ENCODE measurements at regions not wholly inside any gene's neighbourhood (a gene's known extent, or its start where the extent isn't known, plus 50 kb on each side); places are given as distances from the start of the nearest gene placed in this dataset.
"Not testable (repeated sequence)": the region's sequence is repeated elsewhere in the genome, so short reads cannot be mapped to it uniquely, and the experiment has no call there.

DNA sequence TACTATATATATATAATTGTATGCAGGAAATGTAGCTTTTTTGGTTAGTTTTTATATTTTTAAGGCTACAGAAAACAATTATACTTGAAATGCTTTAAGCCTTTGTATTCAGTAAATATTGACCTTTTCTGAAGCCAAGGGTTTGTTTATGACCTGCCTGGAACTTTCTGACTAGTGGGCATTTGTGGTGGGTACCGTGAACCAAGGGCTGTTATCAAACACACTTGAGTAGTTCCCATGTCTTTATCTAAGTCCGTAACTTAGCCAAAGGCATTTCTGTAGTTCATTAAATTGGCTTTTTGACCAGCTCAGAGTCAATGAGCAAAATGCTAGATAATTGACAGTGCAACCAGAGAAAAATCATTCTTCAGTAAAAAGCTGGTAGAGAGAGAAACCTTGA lies 1444.2 kb upstream of the SLC10A2 start:
- H3K9me3 ChIP-seq (ENCODE audit: low read length), result no peaks in the 10 kb centered on the region
- H3K4me2 ChIP-seq (ENCODE audit: low read length), result no peak overlapping the region
- DNase-seq (no peak), ATAC-seq (no peak)
- POLR2A ChIA-PET (ENCODE audit: unreplicated experiment), result no interaction called here
- no peak overlapping the region for H3K9ac ChIP-seq (ENCODE audit: low read length)
- CTCF ChIA-PET, result no interaction called here
- no peaks in the 10 kb centered on the region for H3F3A ChIP-seq (ENCODE audit: low read length, unreplicated experiment)
- H3K9me2 ChIP-seq (replicated peaks; ENCODE audit: low read length), result no peaks in the 10 kb centered on the region
- no TSS peak for BruUV-seq (replicated peaks)
- H4K20me1 ChIP-seq (ENCODE audit: low read length), result no peaks in the 10 kb centered on the region
- H3K36me3 ChIP-seq (ENCODE audit: low read depth, low read length), result no peaks in the 10 kb centered on the region
- no peak overlapping the region for H3K4me3 ChIP-seq (ENCODE audit: low read length)
- no peaks in the 10 kb centered on the region for H3K79me2 ChIP-seq (ENCODE audit: low read length)
- intact Hi-C loops (cut with micrococcal nuclease), result no loop called here
- H3K4me1 ChIP-seq (ENCODE audit: insufficient read depth, low read length), result no peaks in the 10 kb centered on the region
- H2AFZ ChIP-seq (ENCODE audit: low read length), result no peak overlapping the region
- H3K27ac ChIP-seq (ENCODE audit: low read length), result no peak overlapping the region
- TF ChIP-seq EZH2phosphoT487 (IDR thresholded peaks at IDR 0.05; ENCODE audit: borderline replicate concordance, low read length), result no peak
- TF ChIP-seq CTCF (conservative IDR thresholded peaks at IDR 0.05; ENCODE audit: low read depth, low read length), result no peak
- no peak for TF ChIP-seq EZH2 (IDR thresholded peaks at IDR 0.05; ENCODE audit: low read length, unreplicated experiment)
- no peaks in the 10 kb centered on the region for H3K27me3 ChIP-seq (ENCODE audit: low read length)

DNA sequence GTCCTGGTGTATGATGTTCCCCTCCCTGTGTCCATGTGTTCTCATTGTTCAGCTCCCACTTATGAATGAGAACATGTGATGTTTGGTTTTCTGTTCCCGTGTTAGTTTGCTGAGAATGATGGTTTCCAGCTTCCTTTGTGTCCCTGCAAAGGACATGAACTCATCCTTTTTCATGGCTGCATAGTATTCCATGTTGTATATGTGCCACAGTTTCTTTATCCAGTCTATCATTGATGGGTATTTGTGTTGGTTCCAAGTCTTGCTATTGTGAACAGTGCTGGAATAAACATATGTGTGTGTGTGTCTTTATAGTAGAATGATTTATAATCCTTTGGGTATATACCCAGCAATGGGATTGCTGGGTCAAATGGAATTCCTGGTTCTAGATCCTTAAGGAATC lies 1427.3 kb upstream of the SLC10A2 start:
- H3K9ac ChIP-seq (ENCODE audit: low read length); H3K4me3 ChIP-seq (ENCODE audit: low read length); H3K36me3 ChIP-seq (ENCODE audit: low read depth, low read length); H3F3A ChIP-seq (ENCODE audit: low read length, unreplicated experiment); H3K4me2 ChIP-seq (ENCODE audit: low read length); BruUV-seq (replicated peaks); H3K27ac ChIP-seq (ENCODE audit: low read length); H4K20me1 ChIP-seq (ENCODE audit: low read length); POLR2A ChIA-PET (ENCODE audit: unreplicated experiment); CTCF ChIA-PET; intact Hi-C loops (cut with micrococcal nuclease); ATAC-seq; H2AFZ ChIP-seq (ENCODE audit: low read length); H3K9me3 ChIP-seq (ENCODE audit: low read length); H3K4me1 ChIP-seq (ENCODE audit: insufficient read depth, low read length); DNase-seq; H3K9me2 ChIP-seq (replicated peaks; ENCODE audit: low read length); H3K79me2 ChIP-seq (ENCODE audit: low read length); H3K27me3 ChIP-seq (ENCODE audit: low read length): not testable (repeated sequence)

DNA sequence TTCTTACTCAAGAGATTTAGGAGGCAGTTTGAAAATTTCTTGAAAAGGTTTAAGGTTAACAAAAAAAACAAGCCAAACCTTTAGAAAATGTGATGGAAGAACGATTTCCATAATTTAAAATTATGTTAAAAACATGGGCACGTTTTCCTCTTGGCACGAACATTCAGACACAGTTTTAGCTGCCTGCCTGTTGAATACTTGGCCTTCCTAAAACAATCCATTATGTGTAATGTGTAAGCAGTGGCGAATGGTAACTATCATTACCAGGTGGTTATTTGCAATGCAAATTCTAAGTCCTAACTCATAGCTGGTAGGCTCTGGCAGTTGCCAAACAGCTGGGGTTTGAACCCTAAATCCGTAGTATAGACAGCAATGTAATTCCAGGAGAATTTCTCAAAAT lies 1425.7 kb upstream of the SLC10A2 start:
- Histone ChIP-seq H3F3A (ENCODE audit: low read length, unreplicated experiment) (no peaks in the 10 kb centered on the region), H2AFZ (ENCODE audit: low read length) (no peak overlapping the region), H3K27ac (ENCODE audit: low read length) (no peak overlapping the region), H3K9me3 (ENCODE audit: low read length) (no peaks in the 10 kb centered on the region), H3K79me2 (ENCODE audit: low read length) (no peaks in the 10 kb centered on the region), H4K20me1 (ENCODE audit: low read length) (no peaks in the 10 kb centered on the region), H3K4me1 (ENCODE audit: insufficient read depth, low read length) (no peaks in the 10 kb centered on the region), H3K4me3 (ENCODE audit: low read length) (no peak overlapping the region), H3K27me3 (ENCODE audit: low read length) (no peaks in the 10 kb centered on the region), H3K9ac (ENCODE audit: low read length) (no peak overlapping the region), H3K4me2 (ENCODE audit: low read length) (no peak overlapping the region), H3K9me2 (replicated peaks; ENCODE audit: low read length) (no peaks in the 10 kb centered on the region), H3K36me3 (ENCODE audit: low read depth, low read length) (no peaks in the 10 kb centered on the region)
- BruUV-seq (replicated peaks), result no TSS peak
- DNase-seq (no peak), ATAC-seq (no peak)
- TF ChIP-seq EZH2phosphoT487 (IDR thresholded peaks at IDR 0.05; ENCODE audit: borderline replicate concordance, low read length) (no peak), EZH2 (IDR thresholded peaks at IDR 0.05; ENCODE audit: low read length, unreplicated experiment) (no peak), CTCF (conservative IDR thresholded peaks at IDR 0.05; ENCODE audit: low read depth, low read length) (no peak)
- ChIA-PET CTCF (no interaction called here), POLR2A (ENCODE audit: unreplicated experiment) (no interaction called here)
- intact Hi-C loops (cut with micrococcal nuclease), result no loop called here
